ENCODE measurements at regions not wholly inside any gene's neighbourhood (a gene's known extent, or its start where the extent isn't known, plus 50 kb on each side); places are given as distances from the start of the nearest gene placed in this dataset.

DNA sequence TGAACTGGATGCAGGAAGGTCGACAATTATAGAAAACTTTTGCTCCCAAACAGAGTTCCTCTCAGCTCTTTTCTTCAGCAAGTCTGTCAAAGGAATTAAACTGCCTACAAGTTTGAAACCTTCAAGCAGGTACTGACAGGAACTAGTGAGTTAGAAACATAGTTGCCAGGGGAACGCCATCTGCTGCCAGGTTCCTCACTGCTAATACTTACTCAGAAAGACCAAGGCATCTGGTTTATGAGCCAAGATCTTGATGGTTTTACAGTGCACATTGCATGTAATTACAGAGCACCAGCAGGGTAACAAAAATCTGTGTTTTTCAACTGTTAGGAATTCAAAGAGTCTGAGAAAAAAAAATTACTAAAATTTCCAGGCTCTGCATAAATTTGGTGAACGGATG lies 300.0 kb upstream of the NRG3 start:
- TF ChIP-seq POLR2AphosphoS5 (IDR thresholded peaks at IDR 0.05) (no peak), CTCF (IDR thresholded peaks at IDR 0.05) (no peak)
